Memory B cell (primary cell): ENCODE measurements at regions not wholly inside any gene's neighbourhood (a gene's known extent, or its start where the extent isn't known, plus 50 kb on each side); places are given as distances from the start of the nearest gene placed in this dataset.
"Not testable (repeated sequence)": the region's sequence is repeated elsewhere in the genome, so short reads cannot be mapped to it uniquely, and the experiment has no call there.

Experiments used
- ATAC-seq: fragments of 150-1000 bp; cut with Tn5 transposase; 2 replicates; pipeline ENCODE4 v1.10.0; 2021; ENCODE audit warnings: low read depth, mild to moderate bottlenecking, moderate library complexity
- DNase-seq, 2 donors: peaks; one replicate each; pipeline ENCODE4 v3.0.0; 2022; ENCODE audit warnings: low spot score in 2 of 2
- H3K27ac Mint-ChIP-seq: one replicate; pipeline ENCODE4 v1.8.0; 2022; ENCODE audit warnings: mild to moderate bottlenecking, moderate library complexity, mixed read lengths
- H3K27me3 Mint-ChIP-seq: one replicate; pipeline ENCODE4 v1.8.0; 2022; ENCODE audit warnings: mixed read lengths
- H3K36me3 Mint-ChIP-seq: one replicate; pipeline ENCODE4 v1.8.0; 2022; ENCODE audit warnings: mild to moderate bottlenecking, mixed read lengths
- H3K4me1 Mint-ChIP-seq: one replicate; pipeline ENCODE4 v1.8.0; 2022; ENCODE audit warnings: mixed read lengths
- H3K4me3 Mint-ChIP-seq: one replicate; pipeline ENCODE4 v1.8.0; 2022; ENCODE audit warnings: mild to moderate bottlenecking, moderate library complexity, mixed read lengths
- H3K9me3 Mint-ChIP-seq: one replicate; pipeline ENCODE4 v1.8.0; 2022; ENCODE audit warnings: mixed read lengths

DNA sequence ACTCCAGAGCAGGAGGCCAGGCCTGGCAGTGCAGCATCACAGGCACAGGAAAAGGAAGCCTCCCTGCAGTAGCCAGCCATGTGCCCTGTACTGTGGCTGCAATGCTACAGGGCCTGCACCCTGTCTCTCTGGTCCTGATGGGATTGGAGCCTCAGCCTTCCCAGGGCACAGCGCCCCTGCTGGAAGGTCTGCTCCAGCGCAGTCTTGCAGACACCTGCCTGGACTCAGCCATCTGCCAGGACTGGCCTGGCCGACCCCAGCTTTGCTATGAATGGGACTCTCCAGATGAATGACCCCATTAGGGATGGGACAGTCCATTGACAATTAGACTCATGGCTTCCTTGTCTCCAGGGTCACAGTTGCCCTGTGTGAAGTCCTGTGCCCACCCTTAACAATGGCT is 251.6 kb downstream of the ERMARD start:
- no peaks in the 10 kb centered on the region for H3K4me1 Mint-ChIP-seq
- no peak for ATAC-seq
- DNase-seq = no peak
- H3K4me3 Mint-ChIP-seq = no peak overlapping the region
- H3K27me3 Mint-ChIP-seq = peaks cover 2% of the 10 kb centered on the region
- H3K9me3 Mint-ChIP-seq = peaks cover 14% of the 10 kb centered on the region
- H3K27ac Mint-ChIP-seq = no peak overlapping the region
- H3K36me3 Mint-ChIP-seq = peaks cover 6% of the 10 kb centered on the region

DNA sequence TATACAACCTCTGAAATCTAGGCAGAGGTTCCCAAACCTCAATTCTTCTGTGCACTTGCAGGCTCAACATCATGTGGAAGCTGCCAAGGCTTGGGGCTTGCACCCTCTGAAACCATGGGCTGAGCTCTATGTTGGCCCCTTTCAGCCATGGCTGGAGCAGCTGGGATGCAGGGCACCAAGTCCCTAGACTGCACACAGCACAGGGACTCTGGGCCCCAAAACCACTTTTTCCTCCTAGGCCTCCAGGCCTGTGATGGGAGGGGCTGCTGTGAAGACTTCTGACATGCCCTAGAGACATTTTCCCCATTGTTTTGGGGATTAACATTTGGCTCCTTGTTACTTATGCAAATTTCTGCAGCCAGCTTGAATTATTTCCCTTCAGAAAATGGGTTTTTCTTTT is 250.4 kb downstream of the ERMARD start:
- not testable (repeated sequence) for H3K27me3 Mint-ChIP-seq, H3K27ac Mint-ChIP-seq, ATAC-seq, H3K4me1 Mint-ChIP-seq, H3K36me3 Mint-ChIP-seq, DNase-seq, H3K4me3 Mint-ChIP-seq
- peaks cover 14% of the 10 kb centered on the region for H3K9me3 Mint-ChIP-seq

DNA sequence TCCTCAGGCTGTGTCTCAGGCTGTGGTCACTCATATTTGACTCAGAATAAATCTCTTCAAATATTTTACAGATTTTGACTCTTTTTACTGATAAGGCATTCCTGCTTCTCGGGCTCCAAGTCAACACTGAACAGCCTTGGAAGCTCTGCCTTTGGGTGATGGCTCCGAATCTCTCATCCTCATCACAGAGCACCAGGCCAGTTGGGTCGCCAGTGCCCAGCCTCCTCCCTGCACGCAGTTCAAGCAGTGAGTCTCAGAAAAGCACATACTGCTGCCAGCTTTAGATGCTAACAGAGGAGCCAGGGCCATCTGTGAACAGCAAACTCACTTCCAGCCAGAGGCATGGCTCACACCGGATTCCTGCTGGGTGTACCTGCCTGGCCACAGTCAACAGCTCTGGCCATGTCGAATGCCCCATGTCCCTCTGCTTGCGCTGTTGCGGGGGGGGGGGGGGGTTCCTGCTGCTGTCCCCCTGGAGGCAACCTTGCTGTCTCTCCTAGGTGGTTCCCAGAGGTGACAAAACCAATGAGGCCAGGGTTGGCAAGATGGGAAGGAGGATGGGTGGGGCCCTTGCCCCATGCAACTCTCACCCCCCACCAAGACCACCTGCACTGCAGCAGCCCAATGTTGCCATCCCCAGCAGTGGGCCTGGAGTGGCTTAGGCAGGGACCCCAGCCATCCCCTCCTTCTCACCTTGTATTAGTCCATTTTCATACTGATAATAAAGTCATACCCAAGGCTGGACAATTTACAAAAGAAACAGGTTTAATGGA is 248.8 kb downstream of the ERMARD start:
- no peak overlapping the region for H3K4me3 Mint-ChIP-seq
- peaks cover 4% of the 10 kb centered on the region for H3K36me3 Mint-ChIP-seq
- no peak overlapping the region for H3K27ac Mint-ChIP-seq
- H3K9me3 Mint-ChIP-seq = peaks cover 12% of the 10 kb centered on the region
- no peaks in the 10 kb centered on the region for H3K4me1 Mint-ChIP-seq
- ATAC-seq (no peak), DNase-seq (no peak)
- H3K27me3 Mint-ChIP-seq = peaks cover 3% of the 10 kb centered on the region

DNA sequence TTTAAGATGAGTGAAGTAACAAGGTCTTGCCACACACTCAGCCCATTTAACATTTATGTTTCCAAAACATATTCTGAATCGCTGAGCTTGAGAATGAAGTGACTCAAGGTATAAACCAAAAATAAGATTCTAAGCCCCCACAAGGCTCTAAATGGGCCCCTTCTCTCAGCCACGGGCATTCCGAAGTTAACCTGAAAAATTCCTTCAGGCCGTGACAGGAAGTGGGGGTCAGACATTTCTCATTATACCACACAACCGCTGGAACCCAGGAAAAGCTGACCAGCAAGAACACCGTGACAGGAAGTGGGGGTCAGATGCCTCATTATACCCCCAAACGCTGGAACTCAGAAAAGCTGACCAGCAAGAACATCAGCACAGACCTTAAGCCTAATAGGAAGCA is 247.9 kb downstream of the ERMARD start:
- DNase-seq (no peak), ATAC-seq (no peak)
- Mint-ChIP-seq H3K27ac (no peak overlapping the region), H3K9me3 (peaks cover 9% of the 10 kb centered on the region), H3K4me3 (no peak overlapping the region), H3K4me1 (no peaks in the 10 kb centered on the region), H3K36me3 (peaks cover 2% of the 10 kb centered on the region), H3K27me3 (peaks cover 3% of the 10 kb centered on the region)

DNA sequence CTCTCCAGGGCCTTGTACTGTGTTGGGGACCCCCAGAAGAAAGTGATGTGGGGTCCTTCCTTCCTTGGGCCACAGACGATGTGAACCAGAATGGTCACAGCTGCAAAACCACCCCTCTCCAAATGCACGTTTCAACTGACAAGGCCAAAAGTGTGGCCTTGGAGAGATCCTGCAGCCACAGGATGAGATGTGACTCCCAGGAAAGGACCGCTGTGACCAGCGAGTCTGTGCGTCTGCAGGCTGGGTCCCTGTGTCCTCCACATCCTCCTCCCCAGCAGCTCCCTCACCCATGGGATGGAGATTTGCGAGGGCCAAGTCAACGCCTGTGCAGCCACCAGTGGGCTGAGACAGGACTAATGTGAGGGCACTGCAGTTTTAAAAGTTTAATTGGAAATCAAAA is 247.0 kb downstream of the ERMARD start:
- ATAC-seq (no peak), DNase-seq (no peak)
- Mint-ChIP-seq H3K27ac (no peak overlapping the region), H3K4me1 (no peaks in the 10 kb centered on the region), H3K4me3 (no peak overlapping the region), H3K9me3 (peaks cover 6% of the 10 kb centered on the region), H3K27me3 (peaks cover 3% of the 10 kb centered on the region), H3K36me3 (peaks cover 2% of the 10 kb centered on the region)

DNA sequence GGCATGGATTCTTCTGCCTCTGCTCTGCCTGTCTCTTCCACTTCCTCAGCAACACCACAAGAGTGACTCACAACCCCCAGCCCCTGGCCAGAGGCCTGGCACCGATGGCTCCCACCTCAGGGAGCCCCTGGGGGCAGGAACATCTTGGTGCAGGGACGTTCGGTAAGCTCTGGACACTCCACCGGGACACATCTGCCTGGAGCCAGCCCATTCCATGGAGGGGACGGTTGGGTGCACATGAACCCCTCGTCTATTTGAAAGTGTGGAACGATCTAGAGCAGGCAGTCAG is 246.5 kb downstream of the ERMARD start:
- peaks cover 2% of the 10 kb centered on the region for H3K36me3 Mint-ChIP-seq
- ATAC-seq = no peak
- H3K9me3 Mint-ChIP-seq = peaks cover 6% of the 10 kb centered on the region
- peaks cover 3% of the 10 kb centered on the region for H3K27me3 Mint-ChIP-seq
- no peaks in the 10 kb centered on the region for H3K4me1 Mint-ChIP-seq
- no peak overlapping the region for H3K4me3 Mint-ChIP-seq
- DNase-seq = no peak
- H3K27ac Mint-ChIP-seq = no peak overlapping the region

DNA sequence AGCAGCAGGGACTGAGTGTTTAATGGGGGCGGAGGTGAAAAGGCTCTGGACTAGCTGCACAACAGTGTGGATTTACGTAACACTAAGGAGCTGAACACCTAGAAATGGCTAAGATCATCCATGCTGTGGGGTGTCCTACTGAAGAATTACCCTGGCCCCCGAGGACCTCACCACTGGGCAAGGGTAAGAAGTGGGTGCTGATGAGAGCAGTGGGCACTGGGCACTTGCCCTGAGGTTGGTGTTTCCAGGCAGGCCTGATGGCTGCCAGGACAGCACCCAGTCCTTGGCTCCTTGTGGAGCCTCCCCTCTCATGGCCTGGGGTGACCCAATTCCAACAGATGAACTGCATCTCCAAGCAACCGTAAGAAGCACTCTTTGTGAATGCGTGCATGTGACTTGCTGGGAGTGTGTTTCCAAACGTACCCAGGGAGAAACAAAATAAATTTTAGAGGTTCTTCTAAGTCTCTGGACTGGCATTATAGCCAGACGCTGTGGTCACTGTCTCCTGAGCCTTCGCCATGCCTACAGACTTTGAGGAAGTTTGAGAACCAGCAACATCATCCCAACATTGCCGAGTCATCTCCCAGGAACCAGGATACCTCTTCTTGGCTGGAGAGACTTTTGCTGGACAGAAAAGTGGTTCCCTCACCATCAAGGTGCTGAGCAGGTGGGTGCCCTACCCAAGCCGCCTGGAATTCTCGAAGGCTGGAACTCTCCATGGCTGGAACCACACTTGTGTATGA is 245.9 kb downstream of the ERMARD start:
- Mint-ChIP-seq H3K4me1 (no peaks in the 10 kb centered on the region), H3K9me3 (peaks cover 3% of the 10 kb centered on the region), H3K27ac (no peak overlapping the region), H3K4me3 (no peak overlapping the region), H3K36me3 (peaks cover under 1% of the 10 kb centered on the region), H3K27me3 (peaks cover 2% of the 10 kb centered on the region)
- DNase-seq (no peak), ATAC-seq (no peak)

DNA sequence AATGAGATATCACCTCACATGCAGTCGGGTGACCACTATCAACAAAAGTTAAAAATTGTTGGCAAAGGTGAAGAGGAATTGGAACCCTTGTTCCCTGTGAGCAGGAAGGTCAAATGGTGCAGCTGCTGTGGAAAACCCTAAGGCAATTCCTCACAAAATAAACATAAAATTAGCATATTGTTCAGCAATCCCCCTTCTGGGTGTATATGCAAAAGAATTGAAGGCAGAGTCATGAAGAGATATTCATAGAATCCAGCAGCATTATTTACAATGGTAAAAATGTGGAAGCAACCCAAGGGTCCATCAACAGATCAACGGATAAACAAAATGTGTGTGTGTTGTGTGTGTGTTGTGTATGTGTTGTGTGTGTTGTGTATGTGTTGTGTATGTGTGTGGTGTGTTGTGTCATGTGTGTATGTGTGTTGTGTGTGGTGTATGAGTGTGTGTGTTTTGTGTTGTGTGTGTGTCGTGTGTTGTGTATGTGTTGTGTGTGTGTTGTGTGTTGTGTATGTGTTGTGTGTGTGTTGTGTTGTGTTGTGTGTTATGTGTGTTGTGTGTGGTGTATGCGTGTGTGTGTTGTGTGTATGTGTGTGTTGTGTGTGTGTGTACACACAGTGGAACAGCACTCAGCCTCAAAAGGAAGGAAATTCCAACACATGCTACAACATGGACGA is 245.1 kb downstream of the ERMARD start:
- H3K4me1 Mint-ChIP-seq = no peaks in the 10 kb centered on the region
- ATAC-seq (no peak), DNase-seq (no peak)
- H3K36me3 Mint-ChIP-seq = no peaks in the 10 kb centered on the region
- H3K9me3 Mint-ChIP-seq = no peaks in the 10 kb centered on the region
- no peak overlapping the region for H3K27ac Mint-ChIP-seq
- no peak overlapping the region for H3K4me3 Mint-ChIP-seq
- peaks cover 2% of the 10 kb centered on the region for H3K27me3 Mint-ChIP-seq

DNA sequence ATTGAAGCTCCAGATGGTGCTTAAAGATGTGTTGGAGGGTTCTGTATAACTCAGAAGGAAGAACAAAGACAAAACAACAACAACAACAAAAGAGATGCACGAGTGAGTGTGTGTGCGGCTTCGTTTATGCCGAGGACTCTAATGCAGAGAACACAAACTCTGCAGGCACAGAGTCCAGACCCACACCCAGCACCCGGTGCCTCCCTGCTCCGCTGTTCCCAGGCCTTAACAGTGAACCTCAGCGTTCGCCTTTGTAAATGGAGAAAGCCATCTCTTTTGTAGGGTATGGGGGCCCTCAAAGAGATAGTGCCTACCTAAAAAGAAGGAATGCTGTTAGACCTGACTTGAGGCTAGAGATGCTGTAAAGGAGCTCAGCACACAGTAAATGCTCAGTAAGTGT is 243.3 kb downstream of the ERMARD start:
- H3K4me1 Mint-ChIP-seq = peaks cover 8% of the 10 kb centered on the region
- ATAC-seq (no peak), DNase-seq (no peak)
- H3K27ac Mint-ChIP-seq = no peak overlapping the region
- no peak overlapping the region for H3K4me3 Mint-ChIP-seq
- peaks cover 3% of the 10 kb centered on the region for H3K27me3 Mint-ChIP-seq
- H3K36me3 Mint-ChIP-seq = no peaks in the 10 kb centered on the region
- no peaks in the 10 kb centered on the region for H3K9me3 Mint-ChIP-seq

DNA sequence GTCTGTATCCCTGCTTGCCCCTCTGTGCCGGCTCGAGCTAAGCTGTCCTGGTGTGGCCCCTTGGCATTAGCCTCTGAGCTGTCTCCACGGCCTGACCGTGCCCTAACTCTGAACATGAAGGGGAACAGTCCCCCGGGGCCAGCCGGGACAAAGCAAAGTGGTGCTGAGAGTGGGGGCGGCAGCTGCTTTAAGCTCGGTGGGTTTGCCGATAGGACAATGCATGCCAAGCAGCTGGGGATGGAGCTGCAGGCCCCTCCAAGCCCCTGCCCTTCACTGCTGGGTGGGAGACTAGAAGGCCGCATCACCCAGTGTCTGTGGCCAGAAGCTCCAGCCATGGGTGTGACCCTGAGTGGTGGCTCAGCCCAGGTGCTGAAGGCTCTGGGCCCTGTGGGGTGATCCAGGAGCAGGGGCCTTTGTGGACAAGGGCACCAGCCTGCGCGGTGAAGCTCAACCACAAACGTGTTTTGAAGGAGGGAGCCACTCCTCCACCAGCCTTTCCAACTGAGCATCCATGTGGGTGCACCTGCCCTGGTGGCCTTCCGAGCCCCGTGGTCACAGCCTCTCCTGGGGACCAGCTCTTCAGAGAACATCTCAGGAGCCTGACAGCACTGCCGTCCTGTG is 242.5 kb downstream of the ERMARD start:
- H3K9me3 Mint-ChIP-seq = no peaks in the 10 kb centered on the region
- no peak overlapping the region for H3K4me3 Mint-ChIP-seq
- no peak for DNase-seq
- no peak overlapping the region for H3K27ac Mint-ChIP-seq
- no peaks in the 10 kb centered on the region for H3K36me3 Mint-ChIP-seq
- peaks cover 14% of the 10 kb centered on the region for H3K4me1 Mint-ChIP-seq
- H3K27me3 Mint-ChIP-seq = peaks cover 7% of the 10 kb centered on the region
- no peak for ATAC-seq

DNA sequence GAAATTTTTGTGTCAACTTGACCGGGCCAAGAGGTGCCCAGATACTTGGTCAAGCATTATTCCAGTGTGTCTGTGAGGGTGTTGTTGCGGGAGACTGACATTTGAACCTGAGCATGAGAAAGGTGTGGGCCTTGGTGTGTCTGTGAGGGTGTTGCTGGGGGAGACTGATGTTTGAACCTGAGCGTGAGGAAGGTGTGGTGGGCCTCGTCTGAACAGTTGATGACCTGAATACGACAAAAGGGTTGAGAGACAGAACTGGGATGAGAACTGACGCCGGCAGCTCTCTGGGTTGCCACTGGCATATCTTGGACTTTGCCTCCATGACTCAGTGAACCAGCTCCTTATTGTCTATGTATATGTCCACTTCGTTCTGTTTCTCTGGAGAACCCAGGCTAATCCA is 240.5 kb downstream of the ERMARD start:
- DNase-seq = no peak
- H3K4me3 Mint-ChIP-seq = no peak overlapping the region

DNA sequence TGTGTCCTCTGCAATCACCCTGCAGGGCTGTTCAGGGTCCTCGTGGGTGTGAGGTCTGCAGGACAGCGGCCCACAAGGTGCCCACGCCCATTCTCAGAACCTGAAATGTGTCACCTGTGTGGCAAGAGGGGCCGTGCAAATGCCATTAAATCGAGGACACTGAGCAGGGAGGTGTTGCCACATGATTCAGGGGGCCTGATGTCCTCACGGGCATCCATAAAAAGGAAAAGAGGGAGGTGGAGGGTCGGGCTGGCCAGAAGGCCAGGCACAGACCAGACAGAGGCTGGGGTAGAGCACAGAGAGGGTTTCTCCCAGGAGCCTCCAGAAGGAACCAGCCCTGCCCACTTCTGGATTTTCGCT is 239.6 kb downstream of the ERMARD start:
- no peaks in the 10 kb centered on the region for H3K36me3 Mint-ChIP-seq
- ATAC-seq (no peak), DNase-seq (no peak)
- no peak overlapping the region for H3K4me3 Mint-ChIP-seq
- H3K27me3 Mint-ChIP-seq = peaks cover 5% of the 10 kb centered on the region
- H3K4me1 Mint-ChIP-seq = peaks cover 14% of the 10 kb centered on the region
- no peaks in the 10 kb centered on the region for H3K9me3 Mint-ChIP-seq
- no peak overlapping the region for H3K27ac Mint-ChIP-seq

More for the DNA sequence above, 240.5 kb downstream of the ERMARD start:
- peaks cover 5% of the 10 kb centered on the region for H3K27me3 Mint-ChIP-seq
- H3K27ac Mint-ChIP-seq = no peak overlapping the region
- peaks cover 14% of the 10 kb centered on the region for H3K4me1 Mint-ChIP-seq
- no peak for ATAC-seq
- H3K9me3 Mint-ChIP-seq = no peaks in the 10 kb centered on the region
- H3K36me3 Mint-ChIP-seq = no peaks in the 10 kb centered on the region

DNA sequence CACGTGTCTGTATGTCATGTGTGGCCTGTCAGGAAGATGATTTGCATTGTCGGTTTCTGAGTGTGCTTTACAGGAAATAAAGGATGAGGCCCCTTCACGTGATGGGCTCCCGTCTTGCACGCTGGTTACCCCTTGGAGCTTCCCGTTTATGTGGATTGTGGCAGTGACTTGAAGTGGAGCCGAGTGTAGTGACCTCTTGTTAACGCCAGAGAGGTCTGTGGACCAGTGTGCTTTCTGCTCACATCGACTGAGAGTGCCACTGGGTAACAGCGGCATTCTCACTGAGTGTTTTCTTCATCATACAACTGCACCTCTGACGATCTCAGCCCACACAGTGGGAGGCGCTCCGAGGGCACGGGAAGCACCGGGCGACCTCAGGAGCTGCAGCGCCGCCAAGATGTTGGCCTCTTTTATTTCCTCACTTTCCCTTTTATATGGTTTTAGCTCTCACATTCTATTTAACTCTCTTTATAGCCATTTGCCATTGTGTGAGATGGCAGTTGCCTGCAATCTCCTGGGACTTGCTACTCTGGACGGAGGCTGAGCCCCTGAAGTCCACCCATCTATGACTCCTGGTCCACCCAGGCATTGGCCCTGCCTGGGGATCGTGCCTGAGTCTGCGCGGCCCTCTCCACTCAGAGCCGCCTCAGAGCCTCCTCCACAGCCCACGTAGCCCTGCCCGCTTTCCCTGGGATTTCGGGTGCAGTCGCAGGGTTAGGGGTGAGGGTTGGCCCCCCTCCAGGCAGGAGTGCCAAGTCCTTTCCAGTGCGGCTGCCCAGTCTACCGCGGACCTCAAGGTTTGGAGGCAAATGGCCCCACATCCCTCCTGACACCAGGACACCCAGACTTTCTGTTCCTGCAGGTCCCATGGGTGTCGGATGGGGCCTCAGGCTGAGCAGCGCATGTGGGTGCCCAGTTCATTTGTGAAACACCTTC is 238.9 kb downstream of the ERMARD start:
- Mint-ChIP-seq H3K27ac (peak overlapping the region; percentile 51), H3K4me1 (peaks cover 14% of the 10 kb centered on the region), H3K27me3 (peaks cover 5% of the 10 kb centered on the region), H3K4me3 (peak overlapping the region; percentile 52), H3K9me3 (no peaks in the 10 kb centered on the region), H3K36me3 (no peaks in the 10 kb centered on the region)
- peak; percentile 72 for ATAC-seq
- DNase-seq = no peak
